Astrocyte (in vitro differentiated cells and primary cell): ENCODE measurements at regions not wholly inside any gene's neighbourhood (a gene's known extent, or its start where the extent isn't known, plus 50 kb on each side); places are given as distances from the start of the nearest gene placed in this dataset.

Experiments
- CTCF ChIP-seq: IDR thresholded peaks from 2 replicates; pipeline ENCODE4 v1.5.1; 2011; ENCODE audit warnings: low read depth, mild to moderate bottlenecking, inconsistent platforms, low read length, moderate library complexity; ENCODE audit not compliant: insufficient read depth
- EZH2 ChIP-seq: IDR thresholded peaks from 2 replicates; pipeline ENCODE4 v1.6.1; 2012; ENCODE audit warnings: mild to moderate bottlenecking, low read length, inconsistent platforms; ENCODE audit not compliant: insufficient read depth

GRCh38 chr3:82294609-82295008 lies 533.2 kb upstream of the GBE1 start:
- TF ChIP-seq CTCF = no peak
- TF ChIP-seq EZH2 = no peak
